NCI-H2029 (cell line): ENCODE measurements at regions not wholly inside any gene's neighbourhood (a gene's known extent, or its start where the extent isn't known, plus 50 kb on each side); places are given as distances from the start of the nearest gene placed in this dataset.
A peak's percentile ranks its signal among the peaks of the same experiment; 100 is the strongest.

Experiments
- DNase-seq: peaks from one replicate; lab custom pipeline; 2025; lab: John Stamatoyannopoulos, UW

GRCh38 chr13:24050292-24050711 is 110.2 kb upstream of the SPATA13 start:
- no peak for DNase-seq

GRCh38 chr13:24050796-24051715 is 109.5 kb upstream of the SPATA13 start:
- DNase-seq, result peak; percentile 62

GRCh38 chr13:24052547-24053518 is 107.7 kb upstream of the SPATA13 start:
- no peak for DNase-seq

- peak; percentile 40 for DNase-seq
Measured at GRCh38 chr13:24053519-24054251, 106.8 kb upstream of the SPATA13 start.

- no peak for DNase-seq
Measured at GRCh38 chr13:24056616-24057137, 103.8 kb upstream of the SPATA13 start.

GRCh38 chr13:24060993-24061392 is 99.5 kb upstream of the SPATA13 start:
- no peak for DNase-seq

- DNase-seq, result peak; percentile 27
Measured at GRCh38 chr13:24063281-24063877, 97.1 kb upstream of the SPATA13 start.

GRCh38 chr13:24064371-24064770 is 96.1 kb upstream of the SPATA13 start:
- DNase-seq, result no peak

GRCh38 chr13:24065176-24065575 is 95.3 kb upstream of the SPATA13 start:
- no peak for DNase-seq

- DNase-seq, result no peak
Measured at GRCh38 chr13:24066405-24067295, 93.9 kb upstream of the SPATA13 start.

- no peak for DNase-seq
Measured at GRCh38 chr13:24068472-24068871, 92.0 kb upstream of the SPATA13 start.

GRCh38 chr13:24071016-24071415 is 89.5 kb upstream of the SPATA13 start:
- no peak for DNase-seq

- no peak for DNase-seq
Measured at GRCh38 chr13:24071423-24072075, 89.0 kb upstream of the SPATA13 start.

- DNase-seq, result no peak
Measured at GRCh38 chr13:24073657-24074056, 86.9 kb upstream of the SPATA13 start.

GRCh38 chr13:24074678-24075077 is 85.8 kb upstream of the SPATA13 start:
- no peak for DNase-seq

GRCh38 chr13:24075137-24075975 is 85.2 kb upstream of the SPATA13 start:
- no peak for DNase-seq

GRCh38 chr13:24076109-24076508 is 84.4 kb upstream of the SPATA13 start:
- no peak for DNase-seq

- DNase-seq, result no peak
Measured at GRCh38 chr13:24076636-24077035, 83.9 kb upstream of the SPATA13 start.

- DNase-seq, result no peak
Measured at GRCh38 chr13:24080134-24080533, 80.4 kb upstream of the SPATA13 start.
